ENCODE measurements at regions not wholly inside any gene's neighbourhood (a gene's known extent, or its start where the extent isn't known, plus 50 kb on each side); places are given as distances from the start of the nearest gene placed in this dataset.

DNA sequence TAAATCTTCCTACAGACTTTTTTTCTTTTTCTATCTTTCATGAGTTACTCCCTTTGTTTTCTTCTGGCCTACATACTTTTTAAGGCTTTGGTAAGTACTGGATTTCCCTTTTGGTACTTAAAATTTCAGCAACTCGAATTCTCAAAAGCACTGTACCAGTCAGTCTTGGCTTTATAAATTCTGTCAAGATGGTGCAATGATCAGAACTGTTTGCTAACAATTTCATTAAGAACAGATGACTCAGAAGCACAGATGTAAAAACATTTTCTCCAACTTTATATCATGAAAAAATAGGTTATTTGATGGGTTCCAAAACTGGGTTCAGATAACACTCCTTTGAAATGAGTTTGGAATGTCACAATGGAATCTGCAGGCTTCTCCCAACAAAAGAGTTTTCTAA lies 1961.8 kb upstream of the FLRT2 start:
- H3K9me3 ChIP-seq, result no peaks in the 10 kb centered on the region
- H3K9ac ChIP-seq (ENCODE audit: low read depth in 2 of 2, low read length in 2 of 2), result no peak overlapping the region
- no peaks in the 10 kb centered on the region for H3K36me3 ChIP-seq
- TF ChIP-seq, protein P1, sequence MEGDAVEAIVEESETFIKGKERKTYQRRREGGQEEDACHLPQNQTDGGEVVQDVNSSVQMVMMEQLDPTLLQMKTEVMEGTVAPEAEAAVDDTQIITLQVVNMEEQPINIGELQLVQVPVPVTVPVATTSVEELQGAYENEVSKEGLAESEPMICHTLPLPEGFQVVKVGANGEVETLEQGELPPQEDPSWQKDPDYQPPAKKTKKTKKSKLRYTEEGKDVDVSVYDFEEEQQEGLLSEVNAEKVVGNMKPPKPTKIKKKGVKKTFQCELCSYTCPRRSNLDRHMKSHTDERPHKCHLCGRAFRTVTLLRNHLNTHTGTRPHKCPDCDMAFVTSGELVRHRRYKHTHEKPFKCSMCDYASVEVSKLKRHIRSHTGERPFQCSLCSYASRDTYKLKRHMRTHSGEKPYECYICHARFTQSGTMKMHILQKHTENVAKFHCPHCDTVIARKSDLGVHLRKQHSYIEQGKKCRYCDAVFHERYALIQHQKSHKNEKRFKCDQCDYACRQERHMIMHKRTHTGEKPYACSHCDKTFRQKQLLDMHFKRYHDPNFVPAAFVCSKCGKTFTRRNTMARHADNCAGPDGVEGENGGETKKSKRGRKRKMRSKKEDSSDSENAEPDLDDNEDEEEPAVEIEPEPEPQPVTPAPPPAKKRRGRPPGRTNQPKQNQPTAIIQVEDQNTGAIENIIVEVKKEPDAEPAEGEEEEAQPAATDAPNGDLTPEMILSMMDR (IDR thresholded peaks at IDR 0.05), result no peak
- no peak overlapping the region for H3K27ac ChIP-seq
- no peaks in the 10 kb centered on the region for H3K4me1 ChIP-seq
- DNase-seq, result no peak
- no peak overlapping the region for H3K4me3 ChIP-seq
- intact Hi-C loops (cut with DNase I), result no loop called here
- no peaks in the 10 kb centered on the region for H3K27me3 ChIP-seq

DNA sequence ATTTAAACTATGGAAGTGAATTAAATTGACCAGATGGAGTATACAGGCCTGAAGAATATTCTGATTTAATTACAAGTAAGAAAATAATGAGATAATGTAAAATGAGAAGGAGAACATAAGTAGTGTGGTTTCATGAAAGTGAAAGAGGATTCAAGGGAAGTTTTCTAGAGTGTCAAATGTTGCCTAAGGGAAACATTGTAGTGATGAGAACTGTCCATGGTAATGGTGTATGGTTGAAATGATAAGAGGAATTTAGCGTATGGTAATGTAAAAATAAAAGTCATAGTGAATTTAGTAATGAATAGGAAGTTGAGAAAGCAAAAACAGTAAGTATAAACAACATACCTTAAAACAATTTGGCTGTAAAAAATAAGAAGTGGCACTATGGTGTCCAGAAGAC lies 1954.6 kb upstream of the FLRT2 start:
- TF ChIP-seq, protein P1 (IDR thresholded peaks at IDR 0.05), result no peak
- H3K9ac ChIP-seq (ENCODE audit: low read depth in 2 of 2, low read length in 2 of 2), result no peak overlapping the region
- intact Hi-C loops (cut with DNase I), result no loop called here
- no peaks in the 10 kb centered on the region for H3K9me3 ChIP-seq
- H3K27ac ChIP-seq, result no peak overlapping the region
- DNase-seq, result no peak
- H3K4me3 ChIP-seq, result no peak overlapping the region
- no peaks in the 10 kb centered on the region for H3K4me1 ChIP-seq
- H3K36me3 ChIP-seq, result no peaks in the 10 kb centered on the region
- no peaks in the 10 kb centered on the region for H3K27me3 ChIP-seq

GRCh38 chr14:83583201-83583600 lies 1946.7 kb upstream of the FLRT2 start:
- Histone ChIP-seq H3K4me1 (no peaks in the 10 kb centered on the region), H3K9me3 (no peaks in the 10 kb centered on the region), H3K4me3 (no peak overlapping the region), H3K27me3 (no peaks in the 10 kb centered on the region), H3K27ac (no peak overlapping the region), H3K36me3 (no peaks in the 10 kb centered on the region), H3K9ac (ENCODE audit: low read depth in 2 of 2, low read length in 2 of 2) (no peak overlapping the region)
- DNase-seq, result no peak
- TF ChIP-seq, protein P1 (IDR thresholded peaks at IDR 0.05), result no peak
- intact Hi-C loops (cut with DNase I), result no loop called here

DNA sequence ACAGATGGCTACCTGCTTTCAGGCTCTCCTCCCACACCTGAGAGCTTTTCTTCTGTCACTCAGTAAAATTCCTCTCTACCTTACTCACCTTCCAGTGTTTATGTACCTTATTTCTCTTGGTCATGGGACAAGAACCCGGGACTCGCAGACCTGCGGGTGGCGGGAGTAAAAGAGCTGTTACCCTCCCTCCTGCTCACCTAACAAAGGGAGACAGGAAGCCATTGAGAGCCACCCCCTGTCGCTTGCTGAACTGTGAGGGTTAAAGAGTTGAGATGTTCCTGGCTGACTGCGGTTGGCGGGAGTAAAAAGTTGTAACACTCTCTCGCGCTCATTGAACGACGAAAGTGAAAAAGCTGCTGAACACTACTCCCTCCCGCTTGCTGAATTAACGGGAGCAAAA lies 1935.1 kb upstream of the FLRT2 start:
- no peaks in the 10 kb centered on the region for H3K27me3 ChIP-seq
- no peak overlapping the region for H3K4me3 ChIP-seq
- no peak overlapping the region for H3K27ac ChIP-seq
- TF ChIP-seq, protein P1 (IDR thresholded peaks at IDR 0.05), result no peak
- no peak overlapping the region for H3K9ac ChIP-seq (ENCODE audit: low read depth in 2 of 2, low read length in 2 of 2)
- DNase-seq, result no peak
- intact Hi-C loops (cut with DNase I), result no loop called here
- H3K36me3 ChIP-seq, result no peaks in the 10 kb centered on the region
- H3K9me3 ChIP-seq, result no peaks in the 10 kb centered on the region
- no peaks in the 10 kb centered on the region for H3K4me1 ChIP-seq

DNA sequence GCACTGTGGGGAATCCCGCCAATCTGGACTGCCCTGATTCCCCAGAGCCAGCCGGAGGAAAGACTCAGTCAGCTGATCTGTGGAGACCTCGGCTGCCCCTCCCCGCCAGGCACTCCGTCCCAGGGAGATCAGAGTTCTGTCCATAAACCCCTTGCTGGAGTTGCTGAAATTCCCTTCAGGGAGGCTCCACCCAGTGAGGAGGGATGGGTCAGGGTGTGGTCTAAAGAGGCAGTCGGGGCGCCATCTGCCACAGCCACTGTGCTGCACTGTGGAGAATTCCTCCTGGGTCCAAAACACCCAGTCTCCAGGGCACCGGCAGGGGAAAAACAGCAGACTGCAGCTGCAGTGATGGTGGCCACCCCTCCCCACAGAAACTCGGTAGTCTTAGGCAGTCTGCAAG lies 1922.3 kb upstream of the FLRT2 start:
- no peaks in the 10 kb centered on the region for H3K4me1 ChIP-seq
- no peak overlapping the region for H3K4me3 ChIP-seq
- DNase-seq, result no peak
- H3K27me3 ChIP-seq, result no peaks in the 10 kb centered on the region
- no peaks in the 10 kb centered on the region for H3K9me3 ChIP-seq
- H3K27ac ChIP-seq, result no peak overlapping the region
- TF ChIP-seq, protein P1 (IDR thresholded peaks at IDR 0.05), result no peak
- intact Hi-C loops (cut with DNase I), result no loop called here
- no peak overlapping the region for H3K9ac ChIP-seq (ENCODE audit: low read depth in 2 of 2, low read length in 2 of 2)
- H3K36me3 ChIP-seq, result no peaks in the 10 kb centered on the region

DNA sequence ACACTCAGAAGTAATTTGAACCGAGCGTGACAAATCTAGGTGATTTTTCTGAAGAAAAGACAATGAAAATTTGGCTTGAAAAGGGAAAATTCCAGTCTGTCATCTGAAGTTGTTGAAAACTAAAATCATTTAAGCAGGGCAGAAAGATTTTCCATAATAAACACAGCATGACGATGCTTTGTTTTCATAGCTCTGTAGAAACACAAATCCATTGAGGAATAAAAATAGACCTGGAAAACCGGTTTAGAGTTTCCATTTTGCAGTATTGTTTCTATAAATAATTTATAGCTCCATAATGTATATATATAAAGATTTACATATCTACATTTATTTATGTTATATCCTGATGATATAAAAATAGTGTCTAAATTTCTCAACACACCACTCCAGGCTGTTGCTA lies 1918.5 kb upstream of the FLRT2 start:
- Histone ChIP-seq H3K4me3 (no peak overlapping the region), H3K9ac (ENCODE audit: low read depth in 2 of 2, low read length in 2 of 2) (no peak overlapping the region), H3K9me3 (no peaks in the 10 kb centered on the region), H3K4me1 (no peaks in the 10 kb centered on the region), H3K27me3 (no peaks in the 10 kb centered on the region), H3K27ac (no peak overlapping the region), H3K36me3 (no peaks in the 10 kb centered on the region)
- intact Hi-C loops (cut with DNase I), result no loop called here
- TF ChIP-seq, protein P1 (IDR thresholded peaks at IDR 0.05), result no peak
- no peak for DNase-seq
